PFSK-1 (cell line): ENCODE measurements at regions not wholly inside any gene's neighbourhood (a gene's known extent, or its start where the extent isn't known, plus 50 kb on each side); places are given as distances from the start of the nearest gene placed in this dataset.

Experiments
- FOXP2 ChIP-seq: optimal IDR thresholded peaks from 2 replicates; pipeline ENCODE3; 2011; ENCODE audit warnings: borderline replicate concordance, control low read depth, inconsistent platforms; ENCODE audit not compliant: insufficient read depth; ENCODE audit errors: extremely low read length, extremely low read depth
- POLR2AphosphoS5 ChIP-seq: IDR thresholded peaks from 2 replicates; pipeline ENCODE4 v1.6.1; 2012; ENCODE audit warnings: low read depth, mild to moderate bottlenecking, control low read depth, low read length, moderate library complexity
- SIN3A ChIP-seq: IDR thresholded peaks from 2 replicates; pipeline ENCODE4 v1.6.1; 2012; ENCODE audit warnings: mild to moderate bottlenecking, low read length, moderate library complexity, borderline replicate concordance; ENCODE audit not compliant: insufficient read depth
- TAF1 ChIP-seq: IDR thresholded peaks from 2 replicates; pipeline ENCODE4 v1.6.1; 2012; ENCODE audit warnings: low read length, control low read depth, borderline replicate concordance; ENCODE audit not compliant: insufficient read depth
- TF ChIP-seq, protein P1 (sequence below), 2 experiments: IDR thresholded peaks; 2 replicates each; pipeline versions ENCODE4 v1.6.1 to v1.8.0; 2011 to 2012; ENCODE audit warnings: low read depth in 2 of 2, low read length in 2 of 2, control low read depth in 1 of 2, inconsistent platforms in 1 of 2, mild to moderate bottlenecking in 1 of 2, moderate library complexity in 1 of 2; ENCODE audit not compliant: insufficient read depth in 1 of 2

DNA sequence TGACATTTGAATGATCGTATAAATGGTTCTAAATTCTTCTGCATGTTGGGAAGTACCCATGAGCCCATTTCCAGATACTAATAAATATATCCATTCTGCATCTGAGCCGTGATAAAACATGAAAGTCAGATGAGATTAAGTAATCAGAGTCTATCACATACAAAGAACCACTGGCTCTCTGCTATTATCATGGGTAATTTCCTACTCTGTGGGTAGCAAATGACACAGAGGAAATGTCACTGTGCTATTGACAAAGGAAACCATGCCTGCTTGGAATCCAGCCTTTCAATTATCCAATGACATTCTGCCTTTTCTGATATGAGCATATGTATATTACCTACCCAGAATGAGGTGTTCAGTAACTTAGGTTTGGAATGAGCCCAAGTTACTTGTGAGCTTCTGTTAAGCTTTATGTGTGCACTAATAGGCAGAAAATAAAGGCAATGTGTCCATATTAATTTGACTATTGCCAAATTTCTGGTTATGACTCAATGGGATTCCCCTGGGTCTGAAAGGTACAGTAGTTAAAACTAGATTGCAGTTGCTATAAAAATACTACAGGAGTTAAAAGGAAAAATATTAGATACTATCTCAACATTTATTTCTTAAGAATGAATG is 238.7 kb upstream of the KCNIP4 start:
- TF ChIP-seq SIN3A (no peak), TAF1 (no peak), POLR2AphosphoS5 (no peak), FOXP2 (no peak)
- TF ChIP-seq, protein P1, sequence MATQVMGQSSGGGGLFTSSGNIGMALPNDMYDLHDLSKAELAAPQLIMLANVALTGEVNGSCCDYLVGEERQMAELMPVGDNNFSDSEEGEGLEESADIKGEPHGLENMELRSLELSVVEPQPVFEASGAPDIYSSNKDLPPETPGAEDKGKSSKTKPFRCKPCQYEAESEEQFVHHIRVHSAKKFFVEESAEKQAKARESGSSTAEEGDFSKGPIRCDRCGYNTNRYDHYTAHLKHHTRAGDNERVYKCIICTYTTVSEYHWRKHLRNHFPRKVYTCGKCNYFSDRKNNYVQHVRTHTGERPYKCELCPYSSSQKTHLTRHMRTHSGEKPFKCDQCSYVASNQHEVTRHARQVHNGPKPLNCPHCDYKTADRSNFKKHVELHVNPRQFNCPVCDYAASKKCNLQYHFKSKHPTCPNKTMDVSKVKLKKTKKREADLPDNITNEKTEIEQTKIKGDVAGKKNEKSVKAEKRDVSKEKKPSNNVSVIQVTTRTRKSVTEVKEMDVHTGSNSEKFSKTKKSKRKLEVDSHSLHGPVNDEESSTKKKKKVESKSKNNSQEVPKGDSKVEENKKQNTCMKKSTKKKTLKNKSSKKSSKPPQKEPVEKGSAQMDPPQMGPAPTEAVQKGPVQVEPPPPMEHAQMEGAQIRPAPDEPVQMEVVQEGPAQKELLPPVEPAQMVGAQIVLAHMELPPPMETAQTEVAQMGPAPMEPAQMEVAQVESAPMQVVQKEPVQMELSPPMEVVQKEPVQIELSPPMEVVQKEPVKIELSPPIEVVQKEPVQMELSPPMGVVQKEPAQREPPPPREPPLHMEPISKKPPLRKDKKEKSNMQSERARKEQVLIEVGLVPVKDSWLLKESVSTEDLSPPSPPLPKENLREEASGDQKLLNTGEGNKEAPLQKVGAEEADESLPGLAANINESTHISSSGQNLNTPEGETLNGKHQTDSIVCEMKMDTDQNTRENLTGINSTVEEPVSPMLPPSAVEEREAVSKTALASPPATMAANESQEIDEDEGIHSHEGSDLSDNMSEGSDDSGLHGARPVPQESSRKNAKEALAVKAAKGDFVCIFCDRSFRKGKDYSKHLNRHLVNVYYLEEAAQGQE (IDR thresholded peaks at IDR 0.05; ENCODE audit: insufficient read depth in 1 of 2, low read depth in 2 of 2, low read length in 2 of 2) = no peak

DNA sequence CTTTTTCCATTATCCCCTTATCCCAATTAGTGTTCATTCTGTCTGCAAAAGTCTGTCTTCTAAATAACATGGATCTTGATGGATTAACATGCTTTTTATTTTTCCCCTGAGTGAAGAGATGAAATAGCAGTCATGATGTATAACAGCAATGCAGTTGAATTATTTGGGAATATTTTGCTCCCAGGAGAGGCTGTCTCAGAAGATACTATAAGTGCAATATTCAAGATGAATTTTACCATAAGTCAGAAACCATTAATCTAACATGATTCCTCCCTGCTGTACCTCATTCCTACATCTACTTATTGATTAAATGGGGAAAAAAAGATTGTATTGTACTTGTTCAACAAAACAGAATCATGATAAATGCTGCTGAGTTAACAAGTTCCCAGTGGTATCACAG is 233.2 kb upstream of the KCNIP4 start:
- TF ChIP-seq FOXP2 (no peak), POLR2AphosphoS5 (no peak), SIN3A (no peak), TAF1 (no peak)
- TF ChIP-seq, protein P1 (IDR thresholded peaks at IDR 0.05; ENCODE audit: insufficient read depth in 1 of 2, low read depth in 2 of 2, low read length in 2 of 2) = no peak

DNA sequence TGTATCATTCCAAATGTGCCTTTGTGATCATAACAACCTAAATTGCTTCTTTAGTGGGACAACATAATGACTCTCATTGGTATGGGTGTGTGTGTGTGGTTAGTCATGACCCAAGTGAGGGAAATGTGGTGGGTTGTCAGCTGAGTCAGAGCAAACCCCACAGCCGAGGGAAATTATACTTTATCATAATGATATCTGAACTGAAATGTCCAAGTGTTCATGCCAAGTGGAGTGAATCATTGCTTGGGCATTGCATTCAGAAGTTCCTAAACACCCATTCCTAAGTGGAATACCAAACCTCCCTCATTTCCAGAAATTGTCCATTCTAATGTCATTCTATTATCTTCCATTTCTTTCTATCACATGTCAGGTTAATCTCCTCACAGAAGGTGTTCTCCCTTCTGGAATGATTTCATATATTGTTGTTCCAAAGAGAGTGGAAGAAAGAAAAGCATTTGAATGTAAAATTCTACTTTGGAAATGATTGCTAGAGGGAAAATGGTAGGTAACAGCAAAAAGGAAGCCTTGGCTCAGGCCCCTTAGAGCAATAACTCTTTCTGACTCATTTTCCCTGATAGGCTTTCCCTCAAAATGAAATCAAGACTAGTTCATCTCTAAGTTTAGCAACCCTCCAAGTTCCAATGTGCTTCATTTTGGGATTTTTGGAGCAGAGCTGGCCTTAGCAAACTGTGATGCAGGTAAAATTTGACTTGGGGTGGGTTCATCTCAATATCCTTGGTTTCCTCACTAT is 230.7 kb upstream of the KCNIP4 start:
- TF ChIP-seq POLR2AphosphoS5 (no peak), SIN3A (no peak), FOXP2 (no peak), TAF1 (no peak)
- TF ChIP-seq, protein P1 (IDR thresholded peaks at IDR 0.05; ENCODE audit: insufficient read depth in 1 of 2, low read depth in 2 of 2, low read length in 2 of 2) = no peak

DNA sequence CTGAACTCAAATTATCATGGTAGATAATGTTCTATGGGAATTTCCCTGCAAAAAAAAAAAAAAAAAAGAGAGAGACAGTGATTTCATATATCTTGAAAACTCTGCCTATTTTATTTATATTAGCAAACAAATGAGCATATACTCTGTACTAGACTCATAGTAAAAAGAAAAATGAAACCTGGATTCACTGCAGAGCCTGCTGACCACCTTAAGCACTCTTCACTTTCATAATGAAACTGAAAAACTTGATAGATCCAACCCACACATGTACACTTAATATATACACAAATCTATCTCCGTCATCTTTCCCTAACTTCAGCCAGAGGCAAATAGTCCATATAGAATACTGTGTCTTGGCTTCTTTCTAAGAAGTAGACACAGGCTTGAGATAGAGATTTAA is 226.1 kb upstream of the KCNIP4 start:
- TF ChIP-seq TAF1 (no peak), FOXP2 (no peak), POLR2AphosphoS5 (no peak), SIN3A (no peak)
- TF ChIP-seq, protein P1 (IDR thresholded peaks at IDR 0.05; ENCODE audit: insufficient read depth in 1 of 2, low read depth in 2 of 2, low read length in 2 of 2) = no peak
